ENCODE measurements at regions not wholly inside any gene's neighbourhood (a gene's known extent, or its start where the extent isn't known, plus 50 kb on each side); places are given as distances from the start of the nearest gene placed in this dataset.
"Not testable (repeated sequence)": the region's sequence is repeated elsewhere in the genome, so short reads cannot be mapped to it uniquely, and the experiment has no call there.

DNA sequence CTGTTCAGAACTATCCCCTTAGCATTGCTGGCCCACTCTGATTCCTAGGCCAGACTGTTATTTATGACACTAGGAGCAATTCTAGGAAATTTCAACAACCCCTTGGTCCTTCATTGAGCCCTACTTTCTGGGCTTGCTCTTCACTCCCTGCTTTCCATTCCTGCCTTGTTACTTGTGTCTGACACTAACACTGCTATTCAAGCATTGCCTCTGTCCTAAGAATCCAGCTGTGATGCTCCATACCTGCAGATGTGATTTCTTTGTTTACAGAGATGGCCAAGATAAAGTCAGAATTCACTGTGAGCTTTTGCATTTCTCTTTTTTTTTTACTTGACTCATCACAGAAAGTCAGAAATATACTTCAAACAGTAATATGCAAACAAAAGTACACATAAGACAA, 377.2 kb upstream of the GOT2 start:
- Mint-ChIP-seq H3K4me1 (ENCODE audit: low read depth, unreplicated experiment) (no peaks in the 10 kb centered on the region), H3K9me3 (ENCODE audit: unreplicated experiment) (no peaks in the 10 kb centered on the region), H3K27ac (ENCODE audit: unreplicated experiment) (no peak overlapping the region), H3K27me3 (ENCODE audit: unreplicated experiment) (peaks cover 4% of the 10 kb centered on the region), H3K36me3 (ENCODE audit: unreplicated experiment) (no peaks in the 10 kb centered on the region), H3K4me3 (ENCODE audit: unreplicated experiment) (no peak overlapping the region)
- no peak for TF ChIP-seq CTCF (IDR thresholded peaks at IDR 0.05; ENCODE audit: partially characterized antibody, unreplicated experiment)
- no peak for DNase-seq

DNA sequence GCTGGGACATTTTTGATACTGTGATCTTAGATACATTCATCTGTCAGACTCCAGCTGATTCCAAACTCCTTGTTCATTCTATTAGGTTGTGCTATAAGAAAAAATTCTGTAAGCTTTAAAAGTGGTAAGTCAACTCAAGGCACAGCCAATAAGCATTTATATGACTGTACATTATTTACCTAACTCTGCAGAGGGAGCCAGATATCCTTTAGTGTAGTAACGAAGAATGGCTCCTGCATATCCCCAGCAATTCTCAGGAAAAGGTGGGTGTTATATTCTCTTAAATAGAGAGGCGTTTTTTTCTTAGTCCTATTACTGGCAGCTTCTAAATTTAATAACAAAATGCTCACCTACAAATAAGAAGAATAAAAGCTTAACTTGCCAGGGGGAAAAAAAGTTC, 374.3 kb upstream of the GOT2 start:
- TF ChIP-seq CTCF (IDR thresholded peaks at IDR 0.05; ENCODE audit: partially characterized antibody, unreplicated experiment) = no peak
- H3K27ac Mint-ChIP-seq (ENCODE audit: unreplicated experiment) = no peak overlapping the region
- no peaks in the 10 kb centered on the region for H3K9me3 Mint-ChIP-seq (ENCODE audit: unreplicated experiment)
- peaks cover 4% of the 10 kb centered on the region for H3K27me3 Mint-ChIP-seq (ENCODE audit: unreplicated experiment)
- no peak overlapping the region for H3K4me3 Mint-ChIP-seq (ENCODE audit: unreplicated experiment)
- no peak for DNase-seq
- no peaks in the 10 kb centered on the region for H3K4me1 Mint-ChIP-seq (ENCODE audit: low read depth, unreplicated experiment)
- H3K36me3 Mint-ChIP-seq (ENCODE audit: unreplicated experiment) = no peaks in the 10 kb centered on the region

GRCh38 chr16:59096682-59097081, 362.6 kb upstream of the GOT2 start:
- H3K4me1 Mint-ChIP-seq (ENCODE audit: low read depth, unreplicated experiment) = peaks cover 11% of the 10 kb centered on the region
- not testable (repeated sequence) for H3K36me3 Mint-ChIP-seq (ENCODE audit: unreplicated experiment); H3K27ac Mint-ChIP-seq (ENCODE audit: unreplicated experiment); H3K27me3 Mint-ChIP-seq (ENCODE audit: unreplicated experiment); H3K9me3 Mint-ChIP-seq (ENCODE audit: unreplicated experiment); H3K4me3 Mint-ChIP-seq (ENCODE audit: unreplicated experiment); DNase-seq

- no peak overlapping the region for H3K4me3 Mint-ChIP-seq (ENCODE audit: unreplicated experiment)
- DNase-seq = no peak
- no peak for TF ChIP-seq CTCF (IDR thresholded peaks at IDR 0.05; ENCODE audit: partially characterized antibody, unreplicated experiment)
- no peak overlapping the region for H3K27ac Mint-ChIP-seq (ENCODE audit: unreplicated experiment)
- H3K36me3 Mint-ChIP-seq (ENCODE audit: unreplicated experiment) = no peaks in the 10 kb centered on the region
- no peaks in the 10 kb centered on the region for H3K9me3 Mint-ChIP-seq (ENCODE audit: unreplicated experiment)
- H3K4me1 Mint-ChIP-seq (ENCODE audit: low read depth, unreplicated experiment) = peaks cover 11% of the 10 kb centered on the region
- H3K27me3 Mint-ChIP-seq (ENCODE audit: unreplicated experiment) = no peaks in the 10 kb centered on the region
Observed at GRCh38 chr16:59090541-59090940, 356.4 kb upstream of the GOT2 start.

- Mint-ChIP-seq H3K9me3 (ENCODE audit: unreplicated experiment) (no peaks in the 10 kb centered on the region), H3K36me3 (ENCODE audit: unreplicated experiment) (no peaks in the 10 kb centered on the region), H3K27me3 (ENCODE audit: unreplicated experiment) (no peaks in the 10 kb centered on the region), H3K4me1 (ENCODE audit: low read depth, unreplicated experiment) (no peaks in the 10 kb centered on the region), H3K27ac (ENCODE audit: unreplicated experiment) (no peak overlapping the region), H3K4me3 (ENCODE audit: unreplicated experiment) (no peak overlapping the region)
- DNase-seq = no peak
- no peak for TF ChIP-seq CTCF (IDR thresholded peaks at IDR 0.05; ENCODE audit: partially characterized antibody, unreplicated experiment)
Observed at GRCh38 chr16:59088431-59088830, 354.3 kb upstream of the GOT2 start.

- Mint-ChIP-seq H3K4me3 (ENCODE audit: unreplicated experiment) (no peak overlapping the region), H3K27ac (ENCODE audit: unreplicated experiment) (no peak overlapping the region), H3K9me3 (ENCODE audit: unreplicated experiment) (no peaks in the 10 kb centered on the region), H3K27me3 (ENCODE audit: unreplicated experiment) (no peaks in the 10 kb centered on the region), H3K36me3 (ENCODE audit: unreplicated experiment) (no peaks in the 10 kb centered on the region), H3K4me1 (ENCODE audit: low read depth, unreplicated experiment) (no peaks in the 10 kb centered on the region)
- TF ChIP-seq CTCF (IDR thresholded peaks at IDR 0.05; ENCODE audit: partially characterized antibody, unreplicated experiment) = no peak
- DNase-seq = no peak
Observed at GRCh38 chr16:59087641-59088040, 353.5 kb upstream of the GOT2 start.

Measured in glutamatergic neuron (in vitro differentiated cells).